Middle frontal gyrus (tissue), 1 donor: ENCODE measurements at regions not wholly inside any gene's neighbourhood (a gene's known extent, or its start where the extent isn't known, plus 50 kb on each side); places are given as distances from the start of the nearest gene placed in this dataset.

Experiments
- DNase-seq: peaks from one replicate; pipeline ENCODE4 v3.0.0-alpha.2; 2015; ENCODE audit warnings: low spot score; ENCODE audit errors: extremely low spot score

DNA sequence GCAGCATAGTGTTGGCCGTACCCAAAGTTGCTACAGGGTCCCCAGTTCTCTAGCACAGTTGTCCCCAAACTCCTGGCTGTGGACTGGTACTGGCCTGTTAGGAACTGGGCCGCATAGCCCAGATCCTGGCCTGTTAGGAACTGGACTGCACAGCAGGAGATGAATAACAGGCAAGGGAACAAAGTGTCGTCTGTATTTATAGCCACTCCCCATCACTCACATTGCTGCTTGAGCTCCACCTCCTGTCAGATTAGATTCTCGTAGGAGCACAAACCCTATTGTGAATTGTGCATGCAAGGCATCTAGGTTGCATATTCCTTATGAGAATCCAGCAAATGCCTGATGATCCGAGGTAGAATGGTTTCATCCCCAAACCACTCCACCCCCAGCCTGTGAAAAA lies 604.0 kb upstream of the LMCD1 start:
- DNase-seq, result no peak

- no peak for DNase-seq
Measured at GRCh38 chr3:7913283-7913682, 588.3 kb upstream of the LMCD1 start.

DNA sequence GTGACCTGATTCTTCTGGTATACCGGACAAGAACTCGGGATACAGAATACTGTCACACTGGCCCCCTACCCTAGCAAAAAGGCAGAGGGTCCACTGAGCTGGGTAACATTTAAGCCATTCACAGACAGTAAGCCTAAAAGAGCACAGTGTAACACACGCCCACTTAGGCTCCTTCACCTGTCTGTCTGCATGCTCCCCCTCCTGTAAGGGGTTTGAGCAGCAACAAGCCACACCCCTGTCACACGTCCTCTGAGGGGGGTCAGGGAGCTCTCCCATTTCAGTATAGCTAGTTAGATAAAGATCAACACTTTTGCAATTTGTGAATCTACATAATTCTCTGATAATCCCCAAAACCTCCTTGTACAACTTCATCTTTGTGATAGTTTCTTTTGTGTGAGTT lies 586.3 kb upstream of the LMCD1 start:
- DNase-seq, result no peak

DNA sequence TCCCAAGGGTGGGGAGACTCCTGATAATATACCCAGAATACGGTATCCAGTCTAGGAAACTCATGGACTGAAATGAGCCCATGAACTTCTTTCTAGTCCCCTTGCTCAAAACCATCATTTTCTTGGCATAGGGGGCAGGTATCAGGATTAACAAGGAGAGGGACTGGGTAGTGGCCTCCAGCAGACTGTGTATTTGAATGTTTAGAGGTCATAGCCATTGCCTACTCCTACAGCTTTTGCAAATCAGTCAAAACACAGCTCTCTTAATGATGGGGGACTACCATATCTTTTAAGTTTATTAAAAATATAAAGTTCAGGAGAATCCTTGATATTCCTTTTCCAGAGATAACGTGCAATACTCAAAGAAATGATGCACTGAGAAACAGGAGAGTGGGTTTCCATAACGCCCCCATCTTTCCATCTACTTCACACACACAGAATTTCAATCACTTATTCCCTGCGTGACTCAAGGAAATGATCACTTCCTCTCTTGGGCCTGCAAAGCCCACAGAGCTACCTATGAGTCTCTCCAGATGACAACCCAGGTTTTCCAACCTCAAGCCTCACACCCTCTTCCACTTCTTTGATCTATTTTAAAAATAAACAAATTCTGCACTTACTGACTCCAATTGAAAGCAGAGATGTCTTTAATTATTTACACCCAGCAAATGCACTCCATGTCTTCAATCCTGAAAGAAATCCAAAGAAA lies 584.0 kb upstream of the LMCD1 start:
- no peak for DNase-seq

GRCh38 chr3:7920211-7920610 lies 581.4 kb upstream of the LMCD1 start:
- no peak for DNase-seq

DNA sequence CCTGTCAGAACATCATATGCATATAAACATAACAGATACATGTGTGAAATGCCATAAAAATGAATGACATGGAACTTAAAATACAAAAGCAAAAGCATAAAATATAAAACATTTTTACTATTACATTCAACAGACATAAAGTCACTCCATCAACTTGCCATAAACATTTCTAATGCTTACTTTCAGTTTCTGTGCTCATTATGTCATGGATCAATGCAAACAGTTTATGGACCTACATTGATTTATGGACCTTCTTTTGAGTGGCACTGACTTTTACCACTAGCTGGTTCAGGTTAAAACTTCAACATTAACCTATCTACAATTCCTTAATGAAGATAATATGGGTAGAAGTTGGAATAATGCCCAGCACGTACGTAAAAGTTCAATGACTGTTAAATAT lies 577.4 kb upstream of the LMCD1 start:
- DNase-seq, result no peak

GRCh38 chr3:7927015-7927414 lies 574.6 kb upstream of the LMCD1 start:
- no peak for DNase-seq

DNA sequence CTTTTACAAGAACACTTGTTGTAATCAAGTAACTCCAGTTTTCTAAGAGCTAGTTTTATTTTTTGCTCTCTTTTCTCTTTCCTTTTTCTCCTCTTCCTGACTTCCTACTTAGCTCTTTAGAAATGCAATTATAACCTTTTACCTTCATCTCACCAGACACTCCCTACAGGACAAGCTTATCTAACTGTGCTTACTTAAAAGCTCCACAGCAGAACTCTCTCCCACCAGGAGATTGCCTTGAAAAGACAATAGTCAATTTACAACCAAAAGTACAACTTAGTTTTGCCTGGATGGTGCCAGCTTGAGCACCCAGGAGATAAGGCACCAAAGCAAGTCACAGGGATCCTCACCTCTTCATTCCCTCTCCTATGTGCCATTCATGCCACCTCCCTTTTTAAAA lies 573.8 kb upstream of the LMCD1 start:
- no peak for DNase-seq

DNA sequence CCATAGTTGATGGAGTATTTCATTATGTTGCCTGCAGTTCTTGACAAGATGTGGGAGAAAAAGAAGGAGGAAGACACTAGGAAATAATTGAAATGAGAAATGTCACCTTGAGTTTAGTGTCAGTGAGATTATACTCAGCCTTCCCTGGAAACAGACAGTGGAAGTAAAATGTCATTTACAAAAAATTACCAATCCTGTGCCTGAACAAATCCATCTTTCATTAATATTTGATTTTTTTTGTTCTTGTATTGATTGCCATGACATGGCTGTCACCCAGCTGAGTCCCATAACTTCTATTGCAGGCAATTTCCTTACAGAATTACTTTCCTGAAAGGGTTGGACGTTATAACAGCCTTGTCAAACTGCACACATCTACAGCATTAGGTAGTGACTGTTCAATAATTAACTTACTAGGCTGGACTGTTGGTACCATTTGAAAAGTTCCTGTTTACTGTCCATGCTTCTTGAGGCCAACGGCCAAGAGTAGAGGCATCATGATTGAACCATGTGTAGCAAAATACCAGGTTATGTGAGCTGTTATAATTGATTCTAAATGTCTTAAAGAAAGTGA lies 572.2 kb upstream of the LMCD1 start:
- no peak for DNase-seq

DNA sequence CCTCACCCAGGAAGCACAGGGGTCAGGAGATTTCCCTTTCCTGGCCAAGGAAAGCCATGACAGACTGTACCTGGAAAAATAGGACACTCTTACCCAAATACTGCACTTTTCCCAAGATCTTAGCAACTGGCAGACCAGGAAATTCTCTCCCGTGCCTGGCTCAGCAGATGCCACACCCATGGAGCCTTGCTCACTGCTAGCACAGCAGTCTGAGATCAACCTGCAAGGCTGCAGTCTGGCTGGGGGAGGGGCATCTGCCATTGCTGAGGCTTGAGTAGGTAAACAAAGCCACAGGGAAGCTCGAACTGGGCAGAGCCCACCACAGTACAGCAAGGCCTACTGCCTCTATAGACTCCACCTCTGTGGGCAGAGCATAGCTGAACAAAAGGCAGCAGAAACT lies 567.3 kb upstream of the LMCD1 start:
- no peak for DNase-seq

GRCh38 chr3:7947930-7948329 lies 553.7 kb upstream of the LMCD1 start:
- DNase-seq, result no peak

- DNase-seq, result no peak
Measured at GRCh38 chr3:7950890-7951289, 550.7 kb upstream of the LMCD1 start.

GRCh38 chr3:7953449-7954014 lies 548.1 kb upstream of the LMCD1 start:
- no peak for DNase-seq

GRCh38 chr3:7957024-7957423 lies 544.6 kb upstream of the LMCD1 start:
- DNase-seq, result no peak

GRCh38 chr3:7959094-7959493 lies 542.5 kb upstream of the LMCD1 start:
- DNase-seq, result no peak

DNA sequence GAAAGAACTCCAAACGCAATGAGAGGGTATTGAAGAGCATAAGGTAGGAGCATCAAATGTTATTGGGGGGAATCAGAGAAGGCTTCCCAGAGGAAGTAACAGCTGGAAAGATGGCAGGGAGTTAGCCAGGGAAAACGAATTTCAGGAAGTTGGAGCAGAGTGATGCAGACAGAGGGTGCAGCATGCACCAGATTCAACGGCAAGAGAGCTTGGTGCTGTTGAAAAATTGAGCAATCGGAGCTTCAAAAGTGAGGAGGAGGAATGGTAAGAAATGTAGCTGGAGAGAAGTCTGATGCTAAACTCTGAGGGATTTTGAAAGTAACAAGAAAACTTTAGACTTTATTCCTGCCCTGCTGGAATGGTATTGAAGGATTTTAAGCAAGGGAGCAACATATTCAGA lies 541.0 kb upstream of the LMCD1 start:
- DNase-seq, result no peak

DNA sequence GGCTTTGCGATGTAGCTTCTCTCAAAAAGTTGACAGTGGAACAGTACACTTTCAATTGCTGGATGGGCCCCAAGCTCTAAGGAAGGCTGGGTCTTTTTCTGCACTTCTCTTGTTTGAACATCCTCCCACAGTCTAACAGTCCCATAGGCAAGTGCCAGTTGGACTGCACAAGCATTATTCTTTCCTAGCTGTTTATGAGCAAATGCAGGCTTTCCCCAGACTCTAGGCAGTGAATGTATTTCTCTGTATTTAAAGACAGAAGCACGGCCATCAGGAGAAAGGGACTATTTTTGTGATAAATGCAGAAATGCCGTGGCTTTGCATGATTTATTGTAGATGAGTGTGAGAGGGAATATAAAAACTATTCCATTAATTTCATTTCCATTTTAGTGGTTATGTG lies 539.3 kb upstream of the LMCD1 start:
- peak; percentile 36 for DNase-seq

- no peak for DNase-seq
Measured at GRCh38 chr3:7964899-7965298, 536.7 kb upstream of the LMCD1 start.

GRCh38 chr3:7973006-7973405 lies 528.6 kb upstream of the LMCD1 start:
- DNase-seq, result no peak

DNA sequence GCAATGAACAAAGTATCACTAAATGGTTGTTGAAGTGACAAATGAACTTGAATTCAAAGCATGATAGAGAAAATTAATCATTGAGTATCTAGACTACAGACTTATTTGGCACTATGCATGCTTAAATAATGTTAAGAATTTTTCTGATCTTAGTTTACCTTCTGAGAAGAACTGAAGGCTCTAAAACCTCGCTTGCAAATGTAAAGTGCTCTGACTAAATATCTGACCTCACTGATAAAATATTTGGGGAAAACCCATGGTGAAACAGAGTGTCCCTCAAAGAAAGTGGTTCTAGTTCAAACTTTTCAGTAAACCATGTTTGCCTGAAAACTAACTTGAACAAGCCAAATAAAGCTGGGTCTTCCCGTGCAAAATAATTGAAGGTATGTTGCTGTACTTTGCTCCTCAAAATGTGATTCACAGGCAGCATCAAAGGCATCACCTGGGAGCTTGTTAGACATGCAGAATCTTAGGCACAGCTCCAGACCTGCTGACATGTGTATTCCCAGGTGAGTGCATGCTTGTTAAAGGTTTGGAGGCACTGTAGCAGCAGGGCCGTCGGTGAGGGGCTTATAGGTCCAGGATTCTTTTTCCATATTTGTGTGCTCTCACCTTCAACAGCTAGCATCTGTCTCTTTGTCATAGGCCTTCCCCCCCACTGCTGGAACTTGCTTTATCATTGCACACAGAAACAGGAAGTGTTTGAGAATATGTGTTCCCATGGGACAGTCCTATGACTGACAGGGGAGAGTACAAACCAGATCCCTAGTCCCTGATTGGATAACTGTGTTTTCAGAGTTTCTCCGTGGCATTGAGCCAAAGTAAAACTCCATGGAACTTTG lies 524.2 kb upstream of the LMCD1 start:
- no peak for DNase-seq

GRCh38 chr3:7978087-7978422 lies 523.6 kb upstream of the LMCD1 start:
- DNase-seq, result peak; percentile 11

DNA sequence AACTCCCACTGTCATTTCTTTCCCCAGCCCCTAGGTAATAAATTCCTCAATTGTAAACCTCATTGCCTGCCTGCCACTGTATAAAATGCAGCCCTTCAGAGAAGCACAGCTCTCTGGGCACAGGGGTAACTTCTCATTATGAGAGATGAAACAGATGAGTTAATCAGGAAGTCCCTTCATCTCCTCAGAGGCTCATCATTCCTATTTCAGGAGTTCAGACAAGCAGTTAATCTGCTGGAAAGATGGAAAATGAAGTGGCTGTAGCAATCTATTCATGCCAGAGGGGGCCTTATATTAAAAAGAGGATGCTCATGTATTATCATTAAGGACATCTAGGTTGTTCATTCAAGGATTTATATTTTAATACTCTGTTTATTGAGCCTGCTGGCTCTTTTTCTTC lies 519.5 kb upstream of the LMCD1 start:
- DNase-seq, result no peak
